Esophagus muscularis mucosa (tissue), 3 donors: ENCODE measurements at regions not wholly inside any gene's neighbourhood (a gene's known extent, or its start where the extent isn't known, plus 50 kb on each side); places are given as distances from the start of the nearest gene placed in this dataset.

Experiments used
- POLR2A ChIP-seq: fragments of 450-650 bp; IDR thresholded peaks from one replicate; pipeline ENCODE4 v1.6.1; 2017; ENCODE audit warnings: antibody characterized with exemption, moderate library complexity, mild to moderate bottlenecking, low read depth
- TF ChIP-seq, protein P1 (sequence below), 3 experiments: fragments of 200-600 bp in 2 of 3; fragments of 450-650 bp in 1 of 3; sonication (generic) in 2 of 3; IDR thresholded peaks; one replicate each; pipeline ENCODE4 v1.5.1; 2017 to 2019; ENCODE audit warnings: antibody characterized with exemption in 3 of 3, mild to moderate bottlenecking in 2 of 3, moderate library complexity in 1 of 3

DNA sequence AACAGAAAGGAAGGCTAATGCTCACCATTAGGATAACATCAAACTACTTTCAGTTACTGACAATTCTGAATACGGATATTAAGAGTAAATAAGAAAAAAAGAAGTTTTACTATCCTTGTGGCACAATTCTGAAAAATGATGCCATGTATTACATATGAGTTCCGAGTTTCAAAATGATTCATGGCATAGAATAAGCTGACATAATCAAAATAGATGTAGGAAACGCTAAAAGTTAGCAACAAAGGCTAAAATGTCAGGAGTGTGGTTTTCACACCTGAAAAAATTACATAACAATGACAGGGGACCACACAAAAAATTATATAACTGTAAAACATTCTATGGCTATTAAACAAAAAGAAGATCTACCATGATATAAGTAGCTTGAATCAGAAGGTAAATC is 1131.9 kb downstream of the OTOL1 start:
- TF ChIP-seq, protein P1, sequence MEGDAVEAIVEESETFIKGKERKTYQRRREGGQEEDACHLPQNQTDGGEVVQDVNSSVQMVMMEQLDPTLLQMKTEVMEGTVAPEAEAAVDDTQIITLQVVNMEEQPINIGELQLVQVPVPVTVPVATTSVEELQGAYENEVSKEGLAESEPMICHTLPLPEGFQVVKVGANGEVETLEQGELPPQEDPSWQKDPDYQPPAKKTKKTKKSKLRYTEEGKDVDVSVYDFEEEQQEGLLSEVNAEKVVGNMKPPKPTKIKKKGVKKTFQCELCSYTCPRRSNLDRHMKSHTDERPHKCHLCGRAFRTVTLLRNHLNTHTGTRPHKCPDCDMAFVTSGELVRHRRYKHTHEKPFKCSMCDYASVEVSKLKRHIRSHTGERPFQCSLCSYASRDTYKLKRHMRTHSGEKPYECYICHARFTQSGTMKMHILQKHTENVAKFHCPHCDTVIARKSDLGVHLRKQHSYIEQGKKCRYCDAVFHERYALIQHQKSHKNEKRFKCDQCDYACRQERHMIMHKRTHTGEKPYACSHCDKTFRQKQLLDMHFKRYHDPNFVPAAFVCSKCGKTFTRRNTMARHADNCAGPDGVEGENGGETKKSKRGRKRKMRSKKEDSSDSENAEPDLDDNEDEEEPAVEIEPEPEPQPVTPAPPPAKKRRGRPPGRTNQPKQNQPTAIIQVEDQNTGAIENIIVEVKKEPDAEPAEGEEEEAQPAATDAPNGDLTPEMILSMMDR (IDR thresholded peaks at IDR 0.05), result no peak
- no peak for TF ChIP-seq POLR2A
